ENCODE measurements at regions not wholly inside any gene's neighbourhood (a gene's known extent, or its start where the extent isn't known, plus 50 kb on each side); places are given as distances from the start of the nearest gene placed in this dataset.

GRCh38 chr2:136298631-136299030 is 180.7 kb upstream of the CXCR4 start:
- no peaks in the 10 kb centered on the region for H3K79me2 ChIP-seq (ENCODE audit: control insufficient read depth, insufficient read depth, low read length)
- H3K4me3 ChIP-seq, result no peak overlapping the region
- no peak overlapping the region for H3K4me2 ChIP-seq (ENCODE audit: control insufficient read depth, insufficient read depth)
- H2AFZ ChIP-seq (ENCODE audit: control insufficient read depth, low read depth, low read length), result no peak overlapping the region
- no peaks in the 10 kb centered on the region for H3K4me1 ChIP-seq (ENCODE audit: control insufficient read depth, insufficient read depth, low read length)
- ChIA-PET SMC1A (ENCODE audit: uncharacterized antibody, unreplicated experiment) (interaction anchor here (0.6 to 2.0 kb wide), 3 partner anchors 14 to 20 kb away, joined by 3 to 5 read pairs (median 3); no protein-coding TSS in a partner anchor), POLR2A (no interaction called here), CTCF (interaction anchor here (1.6 kb wide), 1 partner anchor 9 kb away, joined by 5 read pairs; no protein-coding TSS in a partner anchor), RAD21 (ENCODE audit: unreplicated experiment) (no interaction called here)
- BruUV-seq (replicated peaks), result no TSS peak
- in situ Hi-C loops (cut with MboI) (no loop called here), intact Hi-C loops (cut with micrococcal nuclease; ENCODE audit: unreplicated experiment) (no loop called here)
- ATAC-seq, result no peak
- 61% methylated on average over 5 of the region's 5 CpGs for WGBS (ENCODE audit: insufficient coverage, insufficient replicate concordance, low lambda C conversion rate, missing lambda C conversion rate)
- no peak overlapping the region for H3K9ac ChIP-seq (ENCODE audit: control insufficient read depth, insufficient read depth, low read length)
- no peak for FAIRE-seq
- no peaks in the 10 kb centered on the region for H3K36me3 ChIP-seq (ENCODE audit: control insufficient read depth in 2 of 2, insufficient read depth in 2 of 2, low read length in 1 of 2)
- H3K9me3 ChIP-seq (replicated peaks; ENCODE audit: control insufficient read depth, insufficient read depth, low read length), result no peaks in the 10 kb centered on the region
- H3K27me3 ChIP-seq (replicated peaks in 1 of 2; ENCODE audit: control insufficient read depth in 2 of 2, insufficient read depth in 2 of 2, low read length in 1 of 2), result peaks cover 0 to 5% of the 10 kb centered on the region in 2 experiments; a peak in 1 of 4 replicates
- no peak for DNase-seq (ENCODE audit: low read depth, low spot score)
- H4K20me1 ChIP-seq (ENCODE audit: control insufficient read depth, insufficient read depth), result no peaks in the 10 kb centered on the region
- H3K27ac ChIP-seq (ENCODE audit: control insufficient read depth, insufficient read depth), result no peak overlapping the region
- TF ChIP-seq NFXL1 (IDR thresholded peaks at IDR 0.05; ENCODE audit: borderline replicate concordance) (no peak), FOXK2 (IDR thresholded peaks at IDR 0.05) (no peak), NFIC (IDR thresholded peaks at IDR 0.05; ENCODE audit: low read depth, low read length) (no peak), CUX1 (IDR thresholded peaks at IDR 0.05; ENCODE audit: insufficient replicate concordance, low read depth, low read length) (no peak), HSF1 (IDR thresholded peaks at IDR 0.05; ENCODE audit: low read depth, low read length) (no peak), ZNF274 (IDR thresholded peaks at IDR 0.05; ENCODE audit: insufficient read depth, insufficient read length) (no peak), BRCA1 (IDR thresholded peaks at IDR 0.05; ENCODE audit: low read depth, low read length) (no peak), RAD51 (IDR thresholded peaks at IDR 0.05) (no peak), ZBED1 (IDR thresholded peaks at IDR 0.05; ENCODE audit: borderline replicate concordance) (no peak), KLF5 (IDR thresholded peaks at IDR 0.05; ENCODE audit: partially characterized antibody) (no peak), FOS (IDR thresholded peaks at IDR 0.05; ENCODE audit: borderline replicate concordance, extremely low read depth, insufficient read length) (no peak), EP300 (IDR thresholded peaks at IDR 0.05; ENCODE audit: borderline replicate concordance in 1 of 2, control insufficient read depth in 1 of 2, low read depth in 2 of 2, low read length in 2 of 2) (no peak)
- TF ChIP-seq, protein P1, sequence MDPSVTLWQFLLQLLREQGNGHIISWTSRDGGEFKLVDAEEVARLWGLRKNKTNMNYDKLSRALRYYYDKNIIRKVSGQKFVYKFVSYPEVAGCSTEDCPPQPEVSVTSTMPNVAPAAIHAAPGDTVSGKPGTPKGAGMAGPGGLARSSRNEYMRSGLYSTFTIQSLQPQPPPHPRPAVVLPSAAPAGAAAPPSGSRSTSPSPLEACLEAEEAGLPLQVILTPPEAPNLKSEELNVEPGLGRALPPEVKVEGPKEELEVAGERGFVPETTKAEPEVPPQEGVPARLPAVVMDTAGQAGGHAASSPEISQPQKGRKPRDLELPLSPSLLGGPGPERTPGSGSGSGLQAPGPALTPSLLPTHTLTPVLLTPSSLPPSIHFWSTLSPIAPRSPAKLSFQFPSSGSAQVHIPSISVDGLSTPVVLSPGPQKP (IDR thresholded peaks at IDR 0.05; ENCODE audit: low read depth, low read length), result no peak
- TF ChIP-seq, protein P2, sequence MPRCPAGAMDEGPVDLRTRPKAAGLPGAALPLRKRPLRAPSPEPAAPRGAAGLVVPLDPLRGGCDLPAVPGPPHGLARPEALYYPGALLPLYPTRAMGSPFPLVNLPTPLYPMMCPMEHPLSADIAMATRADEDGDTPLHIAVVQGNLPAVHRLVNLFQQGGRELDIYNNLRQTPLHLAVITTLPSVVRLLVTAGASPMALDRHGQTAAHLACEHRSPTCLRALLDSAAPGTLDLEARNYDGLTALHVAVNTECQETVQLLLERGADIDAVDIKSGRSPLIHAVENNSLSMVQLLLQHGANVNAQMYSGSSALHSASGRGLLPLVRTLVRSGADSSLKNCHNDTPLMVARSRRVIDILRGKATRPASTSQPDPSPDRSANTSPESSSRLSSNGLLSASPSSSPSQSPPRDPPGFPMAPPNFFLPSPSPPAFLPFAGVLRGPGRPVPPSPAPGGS (IDR thresholded peaks at IDR 0.05; ENCODE audit: borderline replicate concordance, insufficient read depth, low read depth, low read length, poor library complexity, severe bottlenecking), result no peak

All from GM12878 (cell line).